GM18505 (cell line): ENCODE measurements at regions not wholly inside any gene's neighbourhood (a gene's known extent, or its start where the extent isn't known, plus 50 kb on each side); places are given as distances from the start of the nearest gene placed in this dataset.

Experiments
- ATAC-seq: cut with Tn5 transposase; IDR thresholded peaks from one replicate; pipeline ENCODE4 v1.9.1; 2021; ENCODE audit not compliant: unreplicated experiment
- POLR2A ChIP-seq: IDR thresholded peaks from 4 replicates; pipeline ENCODE4 v1.6.1; 2011; ENCODE audit warnings: borderline replicate concordance; ENCODE audit not compliant: insufficient read depth, insufficient read length; ENCODE audit errors: extremely low read depth

DNA sequence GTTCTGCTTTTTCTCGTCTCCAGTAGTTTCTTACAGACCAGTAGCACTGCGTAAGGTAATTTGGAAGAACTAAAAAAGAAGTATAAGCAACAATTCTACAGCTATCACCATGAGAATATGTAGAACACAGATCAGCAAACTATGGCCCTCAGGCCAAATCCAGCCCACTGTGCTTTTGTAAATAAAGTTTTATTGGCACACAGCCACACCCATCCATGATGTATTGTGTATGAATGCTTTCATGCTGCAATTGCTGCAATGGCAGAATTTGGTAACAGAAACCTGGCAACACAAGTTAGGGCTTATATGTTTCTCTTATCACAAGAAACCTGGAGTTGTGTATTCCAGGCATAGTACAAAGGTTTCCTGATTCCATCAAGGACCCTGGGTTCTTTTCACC, 386.8 kb upstream of the TSHZ2 start:
- no peak for ATAC-seq
- no peak for TF ChIP-seq POLR2A

DNA sequence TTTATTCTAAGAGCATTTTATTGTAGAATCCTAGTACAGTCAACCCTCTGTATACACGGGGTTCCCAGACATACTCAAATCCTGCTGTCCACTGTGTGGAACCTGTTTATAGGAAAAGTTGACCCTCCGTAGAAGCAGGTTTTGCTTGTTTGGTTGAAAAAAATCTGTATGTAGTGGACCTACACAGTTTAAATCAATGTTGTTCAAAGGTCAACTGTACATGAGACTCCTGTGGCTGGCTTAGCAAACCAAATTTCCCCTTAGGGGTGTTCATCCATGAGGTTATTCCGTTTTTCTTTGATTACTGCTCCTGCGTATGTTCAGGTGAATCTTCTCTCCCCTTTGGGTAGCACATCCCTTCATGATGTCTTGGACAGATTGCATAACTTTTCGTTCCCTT, 387.0 kb upstream of the ZFP64 start:
- ATAC-seq, result no peak
- no peak for TF ChIP-seq POLR2A

DNA sequence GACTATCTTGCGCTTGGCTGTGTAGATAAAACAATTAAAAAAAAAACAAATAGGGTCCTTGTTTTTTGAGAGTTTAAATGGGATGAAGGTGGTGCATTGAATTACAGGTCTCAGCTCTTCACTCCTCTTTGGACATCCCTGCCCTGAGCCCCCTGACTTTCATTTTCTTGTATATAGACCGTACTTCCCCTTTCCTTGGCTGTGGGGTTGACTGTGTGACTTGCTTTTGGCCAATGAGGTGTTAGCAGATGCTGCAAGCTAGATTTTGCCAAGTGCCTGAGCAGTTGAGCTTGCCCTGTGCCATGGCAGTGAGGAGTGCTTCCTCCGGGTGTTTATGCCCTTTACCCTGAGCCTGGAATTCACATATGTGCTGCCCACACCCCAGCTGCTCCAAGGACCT, 386.1 kb upstream of the ZFP64 start:
- no peak for TF ChIP-seq POLR2A
- no peak for ATAC-seq

DNA sequence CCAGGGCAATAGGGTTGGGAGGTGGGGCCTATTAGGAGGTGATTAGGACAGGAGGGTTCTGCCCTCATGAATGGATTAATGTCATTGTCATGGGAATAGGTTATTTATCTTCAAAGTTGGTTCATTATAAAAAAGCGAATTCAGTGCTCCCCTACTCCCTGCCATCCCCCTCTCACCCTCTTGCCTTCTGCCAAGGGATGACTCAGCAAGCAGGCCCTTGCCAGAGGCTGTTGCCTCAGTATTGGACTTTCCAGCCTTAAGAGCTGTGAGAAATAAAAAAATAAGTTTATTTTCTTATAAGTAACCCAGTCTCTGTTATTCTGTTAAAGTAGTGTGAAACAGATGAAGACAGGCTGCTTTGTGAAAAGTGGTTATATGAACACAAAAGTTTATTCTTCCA, 381.1 kb upstream of the ZFP64 start:
- TF ChIP-seq POLR2A, result no peak
- no peak for ATAC-seq

DNA sequence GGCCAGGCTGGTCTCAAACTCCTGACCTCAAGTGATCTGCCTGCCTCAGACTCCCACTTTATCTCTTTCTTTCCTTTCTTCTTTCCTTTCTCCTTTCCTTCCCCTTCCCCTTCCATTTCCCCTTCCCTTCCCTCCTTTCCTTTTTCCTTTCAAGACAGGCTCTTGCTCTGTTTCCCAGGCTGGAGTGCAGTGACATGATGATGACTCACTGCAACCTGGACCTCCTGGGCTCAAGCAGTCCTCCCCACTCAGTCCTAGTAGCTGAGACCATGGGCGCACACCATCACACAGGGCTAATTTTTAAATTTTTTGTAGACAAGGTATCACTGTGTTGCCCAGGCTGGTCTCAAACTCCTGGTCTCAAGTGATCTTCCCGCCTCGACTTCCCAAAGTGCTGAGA, 377.6 kb upstream of the ZFP64 start:
- no peak for TF ChIP-seq POLR2A
- no peak for ATAC-seq

DNA sequence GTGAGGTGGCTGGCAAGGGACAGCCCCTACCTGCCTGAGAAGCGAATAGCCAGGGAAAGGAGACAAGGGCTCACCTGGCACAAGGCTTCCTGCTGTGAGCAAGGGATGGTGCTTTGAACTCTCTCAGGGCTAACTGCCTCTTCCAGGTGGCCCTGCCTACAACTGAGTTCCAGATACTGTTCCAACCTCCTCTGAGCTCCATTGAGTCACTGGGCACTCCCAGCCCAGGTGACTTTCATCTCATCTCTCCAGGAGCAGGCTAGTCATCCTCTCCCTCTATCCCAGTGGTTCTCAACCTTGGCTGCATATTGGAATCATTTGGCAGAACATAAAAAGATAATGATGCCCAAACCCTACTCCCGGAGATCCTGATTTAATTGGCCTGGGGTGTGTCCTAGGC, 374.0 kb upstream of the ZFP64 start:
- TF ChIP-seq POLR2A, result no peak
- no peak for ATAC-seq

DNA sequence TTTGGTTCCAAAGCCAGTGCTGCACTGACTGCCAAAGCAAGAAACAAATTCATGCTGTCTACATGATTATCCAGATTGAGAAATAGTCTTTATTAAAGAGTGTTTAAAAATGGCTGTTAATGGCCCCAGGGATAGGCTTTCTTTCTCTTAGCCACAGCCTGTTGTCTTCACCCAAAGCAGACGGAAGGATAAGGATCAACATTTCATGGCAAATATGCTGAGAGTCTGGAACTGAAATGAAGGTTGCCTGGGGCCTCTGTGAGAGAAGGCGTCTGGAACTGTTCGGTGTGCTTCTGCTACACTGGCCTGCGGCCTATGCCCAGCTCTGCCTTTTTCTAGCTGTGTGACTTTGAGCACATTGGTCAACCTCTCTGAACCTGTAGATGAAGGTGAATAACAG, 373.0 kb upstream of the ZFP64 start:
- no peak for TF ChIP-seq POLR2A
- ATAC-seq, result no peak

DNA sequence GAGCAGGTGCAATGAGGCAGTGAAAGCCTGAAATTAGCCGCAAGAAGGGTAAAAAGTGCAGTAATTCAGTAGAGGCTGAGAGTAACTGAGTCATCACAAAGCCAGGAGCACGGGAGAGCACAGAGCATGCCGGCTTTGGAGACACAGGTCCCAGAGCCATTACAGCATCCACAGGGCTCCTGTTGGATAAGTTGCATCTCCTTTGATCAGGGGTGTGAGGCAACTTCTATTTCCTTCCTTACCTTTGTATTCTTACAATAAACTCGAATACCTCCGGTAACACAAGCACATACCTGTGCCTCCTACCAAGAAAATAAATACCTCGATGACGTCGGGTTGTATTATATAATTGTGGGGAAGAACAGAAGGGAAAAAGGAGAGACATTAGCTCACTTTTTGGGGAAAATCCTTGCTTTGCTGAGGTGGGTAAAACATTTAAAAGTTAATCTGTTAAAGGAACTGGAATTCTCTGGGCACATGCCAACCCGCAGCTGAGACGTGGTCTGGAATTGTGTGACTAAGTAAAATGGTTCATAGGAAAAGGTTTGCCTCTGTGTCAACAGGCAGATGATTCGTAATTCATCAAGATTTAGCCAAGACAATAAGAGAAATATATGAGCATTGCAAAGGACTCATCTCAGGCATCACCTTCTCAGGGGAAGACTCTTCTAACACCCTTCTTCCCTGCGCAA, 360.7 kb upstream of the ZFP64 start:
- no peak for TF ChIP-seq POLR2A
- ATAC-seq, result no peak

DNA sequence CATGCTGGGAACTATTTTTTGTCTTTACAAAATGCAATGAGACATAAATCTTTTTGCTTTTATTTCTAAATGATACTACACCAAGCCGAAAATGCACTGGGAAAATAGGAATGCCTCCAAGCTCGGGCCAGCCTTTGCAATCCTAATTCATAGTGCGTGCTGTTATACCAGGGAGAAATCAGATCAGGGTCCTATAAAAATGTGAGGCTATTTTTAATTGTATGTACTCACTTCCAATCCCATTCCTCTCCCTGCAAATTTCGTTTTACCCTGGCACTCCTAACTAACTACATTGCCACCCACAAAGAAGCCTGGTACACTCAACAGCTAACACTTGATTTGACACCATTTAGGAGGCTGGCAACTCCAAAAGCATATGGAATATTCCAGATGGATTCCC, 350.6 kb upstream of the ZFP64 start:
- no peak for ATAC-seq
- TF ChIP-seq POLR2A, result no peak

DNA sequence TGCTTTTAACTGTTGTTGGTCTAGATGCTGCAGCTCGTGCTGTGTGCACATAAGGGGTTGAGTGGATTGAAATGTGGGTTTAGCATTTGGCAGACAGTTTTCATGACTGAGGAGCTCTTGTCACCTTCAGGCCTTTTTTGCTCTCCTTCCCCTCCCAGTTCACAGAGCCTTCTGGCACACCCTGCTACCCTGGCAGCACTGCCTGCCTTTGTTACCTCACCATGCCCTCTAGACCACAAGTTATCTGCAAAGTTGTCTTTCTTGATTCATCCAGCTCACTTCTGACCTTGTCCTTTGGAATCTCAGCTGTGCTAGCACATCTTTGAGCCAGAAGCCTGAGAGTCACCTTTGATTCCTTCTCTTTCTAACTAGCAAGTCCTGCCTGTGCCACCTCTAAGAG, 348.9 kb upstream of the ZFP64 start:
- no peak for TF ChIP-seq POLR2A
- no peak for ATAC-seq

DNA sequence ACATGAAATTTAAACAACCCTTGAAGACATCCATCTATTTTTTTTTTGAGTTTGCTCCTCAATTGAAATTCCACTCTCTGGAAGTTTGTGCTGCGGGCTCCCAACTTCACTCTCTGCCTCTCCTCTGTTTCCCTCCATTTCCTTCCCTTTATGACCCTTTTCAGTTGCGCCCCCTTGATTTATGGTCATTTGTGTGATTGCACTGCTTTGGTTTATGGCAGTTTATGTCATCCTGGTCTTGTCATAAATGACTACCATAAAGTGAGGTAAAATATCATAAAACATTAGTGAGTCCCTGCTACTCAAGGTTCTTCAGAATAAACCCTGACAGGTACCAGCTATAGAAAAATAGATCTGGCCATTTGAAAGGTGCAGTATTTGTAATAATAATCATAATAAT, 348.3 kb upstream of the ZFP64 start:
- ATAC-seq, result no peak
- TF ChIP-seq POLR2A, result no peak

DNA sequence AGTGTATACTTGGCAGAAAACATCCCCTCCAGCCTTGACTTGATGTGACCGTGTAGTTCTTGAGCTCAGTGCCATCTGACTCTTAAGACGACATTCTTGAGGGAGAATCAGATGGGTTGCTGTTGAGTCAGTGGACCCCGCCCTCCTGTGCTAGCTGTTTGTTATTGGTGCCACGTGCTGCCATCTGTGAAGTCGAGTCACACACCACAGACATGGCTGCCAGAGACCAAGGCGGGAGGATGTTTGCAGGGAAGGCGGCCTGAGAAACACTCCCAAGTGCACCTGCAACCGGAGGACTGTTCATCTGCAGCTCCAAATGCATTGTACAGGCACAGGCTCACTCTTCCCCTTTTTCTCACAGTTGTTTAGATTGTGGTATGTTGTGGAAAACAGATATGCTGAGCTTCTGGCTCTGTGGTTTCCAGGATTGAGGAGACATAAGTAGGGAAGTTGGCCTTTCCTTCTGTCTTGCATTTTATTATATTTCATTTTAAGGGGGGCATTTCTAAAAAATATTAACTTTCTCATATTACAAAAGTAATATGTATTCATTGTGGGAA, 345.3 kb upstream of the ZFP64 start:
- no peak for TF ChIP-seq POLR2A
- ATAC-seq, result no peak

DNA sequence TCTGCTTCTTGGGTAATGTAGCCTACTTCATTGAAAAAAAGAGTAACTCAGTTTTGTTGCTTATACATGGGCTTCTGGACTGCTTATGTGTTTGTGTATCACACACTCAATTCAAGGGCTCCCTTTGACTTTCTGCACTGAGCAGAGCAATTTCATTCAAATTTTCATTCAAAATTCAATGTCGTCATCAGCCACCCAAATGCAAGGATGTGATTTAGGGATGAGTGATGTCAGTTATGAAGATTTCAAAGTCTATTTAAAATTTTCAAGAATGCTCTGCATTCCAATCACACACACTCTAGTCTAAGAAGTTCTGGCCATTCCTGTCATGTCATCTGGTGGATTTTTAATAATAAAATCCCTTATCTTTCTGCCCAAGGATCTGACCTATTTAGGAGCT, 344.5 kb upstream of the ZFP64 start:
- no peak for ATAC-seq
- TF ChIP-seq POLR2A, result no peak

DNA sequence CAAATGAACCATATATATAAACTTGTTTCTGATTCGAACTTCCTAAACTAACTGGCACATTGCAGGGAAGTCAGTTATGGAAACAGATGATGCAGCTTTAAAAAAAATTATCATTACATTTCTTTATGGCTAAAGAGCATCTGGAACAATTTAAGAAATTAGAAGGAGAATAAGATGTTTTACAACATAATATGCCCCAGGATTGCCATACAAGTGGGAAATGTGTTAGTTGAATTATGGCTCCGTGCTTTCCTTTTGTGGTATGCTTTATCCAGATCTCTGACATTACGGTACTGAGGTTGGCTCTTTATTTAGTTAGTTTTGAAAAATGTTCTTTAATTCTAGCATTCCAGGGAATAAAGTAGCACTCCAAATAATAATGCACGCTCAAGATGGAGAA, 343.0 kb upstream of the ZFP64 start:
- no peak for ATAC-seq
- no peak for TF ChIP-seq POLR2A

DNA sequence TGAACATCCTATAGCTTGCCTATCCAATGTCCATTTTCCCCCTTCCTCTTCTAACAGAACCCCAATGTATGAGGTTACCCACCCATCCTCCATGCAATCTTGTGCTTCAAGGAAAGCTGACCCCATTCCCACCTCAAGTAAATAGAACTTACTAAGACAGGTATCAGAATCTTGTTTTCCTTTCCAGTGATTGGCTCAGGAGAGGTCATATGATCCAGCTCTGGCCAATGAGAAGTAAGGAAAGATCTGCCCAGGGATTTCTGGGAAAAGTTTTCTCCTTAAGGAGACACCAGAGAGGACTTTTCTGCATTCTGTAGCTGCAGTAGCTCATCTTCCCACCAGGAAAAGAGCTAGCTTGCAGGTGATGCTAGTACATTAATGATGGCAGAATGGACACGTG, 341.8 kb upstream of the ZFP64 start:
- no peak for ATAC-seq
- no peak for TF ChIP-seq POLR2A

DNA sequence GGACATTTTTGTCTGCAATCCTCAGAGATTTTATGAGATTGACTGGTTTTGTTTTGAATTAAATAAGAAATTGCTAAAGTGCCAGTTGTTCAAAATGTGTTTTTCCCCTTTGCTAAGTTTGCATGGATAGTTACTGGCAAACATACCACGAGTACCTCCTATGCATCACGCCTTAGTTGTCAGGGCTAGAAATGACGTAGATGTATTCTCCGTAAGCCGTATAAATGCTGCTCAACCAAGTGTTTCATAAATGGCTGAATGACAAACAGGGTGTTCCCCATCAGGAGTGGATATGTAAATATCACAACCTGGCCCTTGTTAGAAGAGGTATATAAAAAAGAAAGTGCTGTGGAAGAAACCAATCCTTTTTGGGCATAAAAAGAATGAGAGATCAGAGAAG, 341.1 kb upstream of the ZFP64 start:
- TF ChIP-seq POLR2A, result no peak
- ATAC-seq, result no peak

DNA sequence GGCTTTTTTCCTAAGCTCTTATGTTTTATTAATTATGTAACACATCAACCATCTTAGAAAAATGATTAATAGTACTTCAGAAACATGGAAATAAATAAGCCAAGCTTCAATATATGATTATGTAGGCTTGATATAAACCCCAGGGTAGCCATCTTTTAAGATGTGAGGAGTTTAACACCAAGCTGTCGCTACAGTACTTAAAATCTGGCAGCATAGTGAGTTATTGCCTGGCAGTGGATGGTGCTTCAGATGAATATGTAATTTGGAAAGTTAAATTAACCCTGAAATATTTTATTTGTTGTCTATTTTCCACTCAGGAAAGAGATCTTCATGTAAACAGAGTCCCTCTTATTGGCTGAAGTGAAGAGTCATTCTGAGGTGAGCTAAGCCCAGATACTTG, 339.0 kb upstream of the ZFP64 start:
- ATAC-seq, result no peak
- TF ChIP-seq POLR2A, result no peak
